Endothelial cell of umbilical vein (primary cell): ENCODE measurements at regions not wholly inside any gene's neighbourhood (a gene's known extent, or its start where the extent isn't known, plus 50 kb on each side); places are given as distances from the start of the nearest gene placed in this dataset.

Source experiments
- BruUV-seq: library from RNA; stranded (reverse); fragments of 400-500 nt; replicated peaks from 2 replicates; lab custom pipeline; 2021; lab: Mats Ljungman, UMichigan
- CTCF ChIA-PET: fragments of 300-600, 350-600 bp; sonication (Branson Sonifier 250); formaldehyde crosslinking; loops from one replicate; lab custom pipeline; 2021; ENCODE audit warnings: antibody characterized with exemption, inconsistent platforms; lab: Charles Lee
- POLR2A ChIA-PET: fragments of 300-600, 350-600 bp; sonication (Branson Sonifier 250); formaldehyde crosslinking; loops from one replicate; lab custom pipeline; 2021; ENCODE audit warnings: antibody characterized with exemption, inconsistent platforms; lab: Charles Lee
- DNase-seq: peaks from one replicate; pipeline ENCODE4 v3.0.0-alpha.2; 2011; ENCODE audit warnings: low read depth, low spot score
- FAIRE-seq: peaks from 2 replicates; lab custom pipeline; 2011; peaks lifted over from hg19 to GRCh38; lab: Jason Lieb, UNC
- H2AFZ ChIP-seq: 2 replicates; pipeline ENCODE4 v1.6.0; 2012; ENCODE audit warnings: low read depth, low read length, control low read depth, inconsistent platforms
- H3K27ac ChIP-seq: 2 replicates; pipeline ENCODE4 v1.5.1; 2011; ENCODE audit warnings: low read depth, mild to moderate bottlenecking, control low read depth, low read length, moderate library complexity; ENCODE audit not compliant: insufficient read depth
- H3K27me3 ChIP-seq, 2 experiments: 2 replicates each; pipeline versions ENCODE4 v1.6.0 to v1.6.1; 2011; ENCODE audit warnings: low read length in 2 of 2, mixed read lengths in 1 of 2; ENCODE audit not compliant: control insufficient read depth in 2 of 2, insufficient read depth in 2 of 2
- H3K36me3 ChIP-seq, 2 experiments: 2 replicates in 1 of 2; 3 replicates in 1 of 2; pipeline ENCODE4 v1.5.1; 2011; ENCODE audit warnings: low read length in 2 of 2, mild to moderate bottlenecking in 1 of 2, moderate library complexity in 1 of 2; ENCODE audit not compliant: control insufficient read depth in 2 of 2, insufficient read depth in 2 of 2; ENCODE audit errors: extremely low read depth in 1 of 2
- H3K4me1 ChIP-seq: 3 replicates; pipeline ENCODE4 v1.5.1; 2011; ENCODE audit warnings: mild to moderate bottlenecking, low read length; ENCODE audit not compliant: control insufficient read depth, insufficient read depth; ENCODE audit errors: extremely low read depth
- H3K4me2 ChIP-seq: 2 replicates; pipeline ENCODE4 v1.6.1; 2011; ENCODE audit warnings: low read length, control low read depth, mixed read lengths; ENCODE audit not compliant: insufficient read depth
- H3K4me3 ChIP-seq, 3 experiments: fragments of 200-600 bp in 1 of 3; sonication (generic), shearing (Covaris generic) in 1 of 3; replicated peaks in 1 of 3; 2 replicates each; pipeline ENCODE4 v1.5.1; 2011 to 2016; ENCODE audit warnings: control low read depth in 3 of 3, low read length in 3 of 3, mild to moderate bottlenecking in 2 of 3, inconsistent platforms in 1 of 3, low read depth in 1 of 3, moderate library complexity in 1 of 3; ENCODE audit not compliant: insufficient read depth in 1 of 3
- H3K79me2 ChIP-seq: 2 replicates; pipeline ENCODE4 v1.6.0; 2012; ENCODE audit warnings: low read length, inconsistent platforms; ENCODE audit not compliant: control insufficient read depth, insufficient read depth
- H3K9ac ChIP-seq: replicated peaks from 2 replicates; pipeline ENCODE3; 2011; ENCODE audit warnings: low read length, control low read depth; ENCODE audit not compliant: insufficient read depth; ENCODE audit errors: extremely low read depth
- H3K9me1 ChIP-seq: replicated peaks from 3 replicates; pipeline ENCODE4 v1.6.0; 2011; ENCODE audit warnings: mild to moderate bottlenecking, low read length; ENCODE audit not compliant: control insufficient read depth, insufficient read depth; ENCODE audit errors: extremely low read depth
- H3K9me3 ChIP-seq: replicated peaks from 2 replicates; pipeline ENCODE4 v1.5.1; 2012; ENCODE audit warnings: low read length, inconsistent platforms; ENCODE audit not compliant: control insufficient read depth, insufficient read depth
- H4K20me1 ChIP-seq: replicated peaks from 2 replicates; pipeline ENCODE3; 2011; ENCODE audit warnings: mild to moderate bottlenecking, low read length; ENCODE audit not compliant: control insufficient read depth, insufficient read depth; ENCODE audit errors: extremely low read depth
- CTCF ChIP-seq, 2 donors: IDR thresholded peaks; 1 replicate in 1 of 2; 2 replicates in 1 of 2; pipeline ENCODE4 v1.5.1; 2011; ENCODE audit warnings: low read length in 2 of 2, mild to moderate bottlenecking in 2 of 2, moderate library complexity in 2 of 2, control low read depth in 1 of 2, inconsistent platforms in 1 of 2, low read depth in 1 of 2; ENCODE audit not compliant: insufficient read depth in 1 of 2; ENCODE audit errors: extremely low read depth in 1 of 2
- EZH2 ChIP-seq: IDR thresholded peaks from 2 replicates; pipeline ENCODE4 v1.6.1; 2012; ENCODE audit warnings: borderline replicate concordance, low read depth, mild to moderate bottlenecking, moderate library complexity, low read length, inconsistent platforms; ENCODE audit not compliant: severe bottlenecking
- FOS ChIP-seq: IDR thresholded peaks from 2 replicates; pipeline ENCODE4 v1.6.1; 2011; ENCODE audit warnings: mild to moderate bottlenecking, low read length, moderate library complexity, borderline replicate concordance; ENCODE audit not compliant: insufficient read depth
- GATA2 ChIP-seq: IDR thresholded peaks from 2 replicates; pipeline ENCODE4 v1.7.0; 2011; ENCODE audit warnings: low read depth, mild to moderate bottlenecking, moderate library complexity, mixed read lengths, low read length; ENCODE audit not compliant: insufficient read length, insufficient read depth
- JUN ChIP-seq: IDR thresholded peaks from 2 replicates; pipeline ENCODE4 v1.6.1; 2011; ENCODE audit warnings: borderline replicate concordance, low read depth; ENCODE audit not compliant: insufficient read length, insufficient read depth
- MAX ChIP-seq: IDR thresholded peaks from 2 replicates; pipeline ENCODE4 v1.6.1; 2011; ENCODE audit not compliant: insufficient read depth, insufficient read length
- MYC ChIP-seq: IDR thresholded peaks from one replicate; pipeline ENCODE4 v1.6.1; 2011; ENCODE audit warnings: mild to moderate bottlenecking, low read depth, low read length
- POLR2A ChIP-seq: IDR thresholded peaks from 2 replicates; pipeline ENCODE4 v1.6.1; 2012; ENCODE audit warnings: low read depth, mild to moderate bottlenecking, control low read depth, low read length
- POLR2AphosphoS5 ChIP-seq: IDR thresholded peaks from 2 replicates; pipeline ENCODE4 v1.6.1; 2012; ENCODE audit warnings: low read depth, mild to moderate bottlenecking, control low read depth, low read length, moderate library complexity; ENCODE audit not compliant: insufficient read depth
- dilution Hi-C: fragments of 300-500 bp; cut with MboI; formaldehyde crosslinking; loops from one replicate; pipeline ENCODE4 v1.15.0; 2019; ENCODE audit warnings: low sequenced_read_pairs; ENCODE audit not compliant: extremely low pct_ligation_motif_present
- intact Hi-C: fragments of 100-400 bp; cut with micrococcal nuclease; formaldehyde crosslinking; loops from one replicate; pipeline ENCODE4 v1.10.0; 2022

GRCh38 chr4:30801876-30802275 lies 81.7 kb downstream of the PCDH7 start:
- ChIA-PET POLR2A (no interaction called here), CTCF (no interaction called here)
- no peak overlapping the region for H3K9ac ChIP-seq
- H3K4me2 ChIP-seq = no peak overlapping the region
- BruUV-seq = no TSS peak
- peaks cover 9% of the 10 kb centered on the region for H3K4me1 ChIP-seq
- no peaks in the 10 kb centered on the region for H3K9me1 ChIP-seq
- H3K9me3 ChIP-seq = no peaks in the 10 kb centered on the region
- H3K27me3 ChIP-seq = no peaks in the 10 kb centered on the region
- H4K20me1 ChIP-seq = no peaks in the 10 kb centered on the region
- dilution Hi-C loops (no loop called here), intact Hi-C loops (no loop called here)
- H3K27ac ChIP-seq = no peak overlapping the region
- H3K4me3 ChIP-seq = no peak overlapping the region
- no peak for TF ChIP-seq EZH2
- TF ChIP-seq JUN = no peak
- no peak for TF ChIP-seq MYC
- TF ChIP-seq CTCF (IDR thresholded peaks at IDR 0.05; ENCODE audit: extremely low read depth in 1 of 2, insufficient read depth in 1 of 2, low read depth in 1 of 2, low read length in 2 of 2) = no peak
- TF ChIP-seq FOS = no peak
- TF ChIP-seq POLR2A = no peak
- TF ChIP-seq POLR2AphosphoS5 = no peak
- no peak for TF ChIP-seq GATA2
- TF ChIP-seq MAX = no peak
- H2AFZ ChIP-seq = no peak overlapping the region
- no peaks in the 10 kb centered on the region for H3K79me2 ChIP-seq
- H3K36me3 ChIP-seq = no peaks in the 10 kb centered on the region
- no peak for DNase-seq
- FAIRE-seq = no peak
